ENCODE measurements at regions not wholly inside any gene's neighbourhood (a gene's known extent, or its start where the extent isn't known, plus 50 kb on each side); places are given as distances from the start of the nearest gene placed in this dataset.
"Not testable (repeated sequence)": the region's sequence is repeated elsewhere in the genome, so short reads cannot be mapped to it uniquely, and the experiment has no call there.

- no peak for ATAC-seq
- intact Hi-C loops (cut with DNase I, micrococcal nuclease), result no loop called here
- Mint-ChIP-seq H3K27ac (no peak overlapping the region), H3K27me3 (no peaks in the 10 kb centered on the region), H3K36me3 (ENCODE audit: low read depth) (no peaks in the 10 kb centered on the region), H3K4me1 (no peaks in the 10 kb centered on the region), H3K4me3 (no peak overlapping the region), H3K9me3 (ENCODE audit: low read depth) (peaks cover 10% of the 10 kb centered on the region)
- POLR2A ChIA-PET, result no interaction called here
- CTCF ChIA-PET, result no interaction called here
- DNase-seq, result no peak
Measured at GRCh38 chr17:53219821-53220220, 602.9 kb upstream of the KIF2B start.

DNA sequence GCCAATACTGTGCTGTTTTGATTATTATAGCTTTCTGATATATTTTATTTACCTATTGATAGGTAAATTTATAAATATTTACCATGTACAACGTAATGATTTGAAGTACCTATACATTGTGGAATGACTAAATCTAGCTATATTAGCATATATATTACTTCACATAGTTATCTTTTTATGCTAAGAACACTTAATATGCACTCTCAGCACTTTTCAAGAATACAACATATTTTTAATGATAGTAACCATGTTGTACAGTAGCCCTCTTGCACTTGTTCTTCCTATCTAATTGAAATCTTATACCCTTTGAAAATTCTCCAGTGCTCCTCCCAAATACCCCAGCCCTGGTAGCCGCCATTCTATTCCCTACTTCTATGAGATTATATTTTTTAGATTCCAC is 604.0 kb upstream of the KIF2B start:
- POLR2A ChIA-PET, result no interaction called here
- CTCF ChIA-PET, result interaction anchor here (0.5 kb wide), 1 partner anchor 25 kb away, joined by 3 read pairs; no protein-coding TSS in a partner anchor
- no peak overlapping the region for H3K4me3 Mint-ChIP-seq
- H3K27me3 Mint-ChIP-seq, result no peaks in the 10 kb centered on the region
- H3K36me3 Mint-ChIP-seq (ENCODE audit: low read depth), result no peaks in the 10 kb centered on the region
- DNase-seq (no peak), ATAC-seq (no peak)
- no peaks in the 10 kb centered on the region for H3K4me1 Mint-ChIP-seq
- peaks cover 9% of the 10 kb centered on the region for H3K9me3 Mint-ChIP-seq (ENCODE audit: low read depth)
- H3K27ac Mint-ChIP-seq, result no peak overlapping the region
- intact Hi-C loops (cut with DNase I, micrococcal nuclease), result no loop called here

- intact Hi-C loops (cut with DNase I, micrococcal nuclease), result no loop called here
- CTCF ChIA-PET, result no interaction called here
- H3K36me3 Mint-ChIP-seq (ENCODE audit: low read depth), result no peaks in the 10 kb centered on the region
Measured at GRCh38 chr17:53217311-53217710, 605.4 kb upstream of the KIF2B start.

GRCh38 chr17:53208935-53209334 is 613.8 kb upstream of the KIF2B start:
- POLR2A ChIA-PET; H3K4me3 Mint-ChIP-seq; CTCF ChIA-PET; H3K27ac Mint-ChIP-seq; H3K27me3 Mint-ChIP-seq; H3K9me3 Mint-ChIP-seq (ENCODE audit: low read depth); H3K36me3 Mint-ChIP-seq (ENCODE audit: low read depth); intact Hi-C loops (cut with DNase I, micrococcal nuclease); DNase-seq; ATAC-seq; H3K4me1 Mint-ChIP-seq: not testable (repeated sequence)

More at GRCh38 chr17:53217311-53217710, 605.4 kb upstream of the KIF2B start:
- H3K27me3 Mint-ChIP-seq, result no peaks in the 10 kb centered on the region
- H3K4me1 Mint-ChIP-seq, result no peaks in the 10 kb centered on the region
- DNase-seq, result no peak
- no peak overlapping the region for H3K4me3 Mint-ChIP-seq
- peaks cover 9% of the 10 kb centered on the region for H3K9me3 Mint-ChIP-seq (ENCODE audit: low read depth)
- POLR2A ChIA-PET, result no interaction called here
- ATAC-seq, result no peak
- no peak overlapping the region for H3K27ac Mint-ChIP-seq

DNA sequence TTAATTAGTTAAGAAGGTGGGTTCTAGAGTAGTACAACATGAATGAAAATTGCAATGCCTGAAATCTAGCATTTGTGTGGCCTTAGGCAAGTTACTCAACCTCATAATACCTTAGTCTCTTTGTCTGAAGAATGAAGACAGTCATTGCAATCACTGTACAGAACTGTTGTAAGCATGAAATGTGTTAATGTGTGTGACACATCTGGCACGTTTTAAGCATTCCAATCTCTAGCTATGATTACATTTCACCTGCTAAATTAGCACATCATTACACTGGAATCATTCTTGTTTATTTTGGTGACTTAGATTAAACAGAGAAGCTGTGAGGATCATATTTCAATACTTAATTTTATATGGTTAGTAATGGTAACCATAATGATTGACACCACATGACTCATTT is 629.7 kb upstream of the KIF2B start:
- H3K4me3 Mint-ChIP-seq, result no peak overlapping the region
- H3K9me3 Mint-ChIP-seq (ENCODE audit: low read depth), result no peaks in the 10 kb centered on the region
- no peak overlapping the region for H3K27ac Mint-ChIP-seq
- no peaks in the 10 kb centered on the region for H3K27me3 Mint-ChIP-seq
- no peaks in the 10 kb centered on the region for H3K4me1 Mint-ChIP-seq
- intact Hi-C loops (cut with DNase I, micrococcal nuclease), result no loop called here
- ChIA-PET POLR2A (no interaction called here), CTCF (no interaction called here)
- ATAC-seq (no peak), DNase-seq (no peak)
- H3K36me3 Mint-ChIP-seq (ENCODE audit: low read depth), result no peaks in the 10 kb centered on the region

DNA sequence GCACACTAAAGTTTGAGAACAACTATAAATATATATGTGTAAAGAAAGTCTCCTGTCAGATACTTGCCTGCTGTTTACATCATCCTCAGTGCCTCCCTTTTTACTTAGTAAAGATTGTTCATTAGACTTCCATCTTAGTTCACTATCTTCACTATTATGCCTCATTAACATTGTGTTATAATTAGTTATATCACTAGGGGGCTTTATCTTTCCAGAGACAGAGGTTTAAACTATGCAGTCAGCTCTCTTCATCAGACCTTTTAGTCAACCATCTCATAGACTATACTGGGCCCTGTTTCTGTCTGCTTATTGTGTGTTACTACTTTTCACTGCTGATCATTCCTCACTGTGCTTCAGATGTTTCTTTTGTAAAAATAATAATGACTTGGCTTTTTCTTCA is 630.8 kb upstream of the KIF2B start:
- ATAC-seq, result no peak
- H3K4me1 Mint-ChIP-seq, result no peaks in the 10 kb centered on the region
- ChIA-PET CTCF (no interaction called here), POLR2A (no interaction called here)
- H3K9me3 Mint-ChIP-seq (ENCODE audit: low read depth), result no peaks in the 10 kb centered on the region
- no peaks in the 10 kb centered on the region for H3K27me3 Mint-ChIP-seq
- no peak overlapping the region for H3K27ac Mint-ChIP-seq
- no peak overlapping the region for H3K4me3 Mint-ChIP-seq
- intact Hi-C loops (cut with DNase I, micrococcal nuclease), result no loop called here
- DNase-seq, result no peak
- H3K36me3 Mint-ChIP-seq (ENCODE audit: low read depth), result no peaks in the 10 kb centered on the region

DNA sequence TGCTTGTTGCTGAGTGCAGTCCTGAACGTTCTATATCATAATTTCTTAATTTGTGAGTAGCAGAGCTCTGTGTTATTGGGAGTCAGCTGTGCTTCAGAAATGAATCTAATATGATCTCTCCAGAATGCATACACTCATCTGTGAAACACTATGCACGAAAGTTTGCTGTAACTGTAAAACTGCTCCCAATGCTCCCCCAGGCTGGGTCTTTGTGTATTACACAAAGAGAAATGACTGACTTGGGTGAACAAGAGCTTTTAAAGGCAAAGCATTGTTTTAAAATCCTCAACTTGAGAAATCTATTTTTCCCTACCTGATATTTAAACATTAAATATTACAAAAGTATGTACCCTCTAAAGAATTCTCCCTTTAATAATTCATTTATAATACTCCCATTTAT is 636.7 kb upstream of the KIF2B start:
- intact Hi-C loops (cut with DNase I, micrococcal nuclease), result no loop called here
- Mint-ChIP-seq H3K9me3 (ENCODE audit: low read depth) (peaks cover 16% of the 10 kb centered on the region), H3K36me3 (ENCODE audit: low read depth) (no peaks in the 10 kb centered on the region), H3K4me1 (no peaks in the 10 kb centered on the region), H3K4me3 (no peak overlapping the region), H3K27me3 (no peaks in the 10 kb centered on the region), H3K27ac (no peak overlapping the region)
- ATAC-seq, result no peak
- no peak for DNase-seq
- POLR2A ChIA-PET, result no interaction called here
- CTCF ChIA-PET, result no interaction called here

DNA sequence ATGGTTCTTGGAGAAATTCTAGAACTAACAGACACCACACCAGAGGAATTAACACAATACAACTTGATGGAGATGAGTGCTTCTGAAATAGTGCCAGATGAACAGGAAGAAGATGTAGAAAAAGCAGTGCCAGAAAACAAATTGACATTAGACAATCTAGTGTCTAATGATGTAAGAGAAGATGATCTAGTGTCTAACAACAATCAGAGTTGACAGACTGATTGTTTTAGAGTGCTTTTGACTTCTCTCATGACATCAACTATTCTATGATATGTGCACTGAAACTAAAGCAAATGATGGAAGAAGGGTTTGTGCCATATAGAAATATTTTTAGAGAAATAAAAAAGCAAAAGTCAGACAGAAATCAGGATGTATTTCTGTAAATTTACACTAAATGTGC is 646.1 kb upstream of the KIF2B start:
- no peaks in the 10 kb centered on the region for H3K27me3 Mint-ChIP-seq
- no peaks in the 10 kb centered on the region for H3K4me1 Mint-ChIP-seq
- DNase-seq (no peak), ATAC-seq (no peak)
- no peaks in the 10 kb centered on the region for H3K36me3 Mint-ChIP-seq (ENCODE audit: low read depth)
- intact Hi-C loops (cut with DNase I, micrococcal nuclease), result no loop called here
- CTCF ChIA-PET, result no interaction called here
- POLR2A ChIA-PET, result no interaction called here
- no peak overlapping the region for H3K4me3 Mint-ChIP-seq
- no peak overlapping the region for H3K27ac Mint-ChIP-seq
- H3K9me3 Mint-ChIP-seq (ENCODE audit: low read depth), result peaks cover 6% of the 10 kb centered on the region

- Mint-ChIP-seq H3K4me1 (no peaks in the 10 kb centered on the region), H3K9me3 (ENCODE audit: low read depth) (peaks cover 7% of the 10 kb centered on the region), H3K27ac (no peak overlapping the region), H3K27me3 (no peaks in the 10 kb centered on the region), H3K4me3 (no peak overlapping the region), H3K36me3 (ENCODE audit: low read depth) (no peaks in the 10 kb centered on the region)
- ChIA-PET CTCF (no interaction called here), POLR2A (no interaction called here)
- ATAC-seq, result no peak
- DNase-seq, result no peak
- intact Hi-C loops (cut with DNase I, micrococcal nuclease), result no loop called here
Measured at GRCh38 chr17:53168413-53168812, 654.3 kb upstream of the KIF2B start.

GRCh38 chr17:53166731-53167130 is 656.0 kb upstream of the KIF2B start:
- H3K9me3 Mint-ChIP-seq (ENCODE audit: low read depth), result peaks cover 9% of the 10 kb centered on the region
- ChIA-PET CTCF (no interaction called here), POLR2A (no interaction called here)
- H3K4me1 Mint-ChIP-seq, result no peaks in the 10 kb centered on the region
- no peak overlapping the region for H3K27ac Mint-ChIP-seq
- intact Hi-C loops (cut with DNase I, micrococcal nuclease), result no loop called here
- no peak for DNase-seq
- H3K27me3 Mint-ChIP-seq, result no peaks in the 10 kb centered on the region
- no peak for ATAC-seq
- H3K4me3 Mint-ChIP-seq, result no peak overlapping the region
- H3K36me3 Mint-ChIP-seq (ENCODE audit: low read depth), result no peaks in the 10 kb centered on the region

- no peak overlapping the region for H3K4me3 Mint-ChIP-seq
- POLR2A ChIA-PET, result no interaction called here
Measured at GRCh38 chr17:53150101-53150698, 672.5 kb upstream of the KIF2B start.

DNA sequence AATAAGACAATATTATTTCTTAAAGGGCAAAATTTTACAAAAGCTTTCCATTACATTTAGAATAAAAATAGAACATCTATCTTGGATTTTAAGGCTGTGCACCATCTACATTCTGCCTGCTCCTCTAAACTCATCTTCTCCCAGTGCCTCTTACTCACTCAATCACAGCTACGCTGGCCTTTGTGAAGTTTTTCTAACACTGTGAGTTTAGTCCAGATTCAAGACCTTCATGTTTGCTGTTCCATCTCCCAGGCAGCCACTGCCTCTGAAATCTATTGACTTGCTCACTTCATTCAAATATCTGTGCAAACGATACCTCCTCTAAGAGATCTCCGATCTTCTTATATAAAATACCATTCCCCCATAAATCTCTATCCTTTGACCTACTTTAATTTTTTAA is 673.4 kb upstream of the KIF2B start:
- H3K4me1 Mint-ChIP-seq, result no peaks in the 10 kb centered on the region
- no peaks in the 10 kb centered on the region for H3K27me3 Mint-ChIP-seq
- intact Hi-C loops (cut with DNase I, micrococcal nuclease), result no loop called here
- no peak overlapping the region for H3K4me3 Mint-ChIP-seq
- POLR2A ChIA-PET, result no interaction called here
- DNase-seq, result no peak
- H3K9me3 Mint-ChIP-seq (ENCODE audit: low read depth), result no peaks in the 10 kb centered on the region
- CTCF ChIA-PET, result no interaction called here
- no peak overlapping the region for H3K27ac Mint-ChIP-seq
- ATAC-seq, result no peak
- H3K36me3 Mint-ChIP-seq (ENCODE audit: low read depth), result no peaks in the 10 kb centered on the region

More at GRCh38 chr17:53150101-53150698, 672.5 kb upstream of the KIF2B start:
- Mint-ChIP-seq H3K9me3 (ENCODE audit: low read depth) (no peaks in the 10 kb centered on the region), H3K27me3 (no peaks in the 10 kb centered on the region), H3K27ac (no peak overlapping the region), H3K36me3 (ENCODE audit: low read depth) (no peaks in the 10 kb centered on the region), H3K4me1 (no peaks in the 10 kb centered on the region)
- CTCF ChIA-PET, result no interaction called here
- intact Hi-C loops (cut with DNase I, micrococcal nuclease), result no loop called here
- ATAC-seq, result no peak
- DNase-seq, result no peak

DNA sequence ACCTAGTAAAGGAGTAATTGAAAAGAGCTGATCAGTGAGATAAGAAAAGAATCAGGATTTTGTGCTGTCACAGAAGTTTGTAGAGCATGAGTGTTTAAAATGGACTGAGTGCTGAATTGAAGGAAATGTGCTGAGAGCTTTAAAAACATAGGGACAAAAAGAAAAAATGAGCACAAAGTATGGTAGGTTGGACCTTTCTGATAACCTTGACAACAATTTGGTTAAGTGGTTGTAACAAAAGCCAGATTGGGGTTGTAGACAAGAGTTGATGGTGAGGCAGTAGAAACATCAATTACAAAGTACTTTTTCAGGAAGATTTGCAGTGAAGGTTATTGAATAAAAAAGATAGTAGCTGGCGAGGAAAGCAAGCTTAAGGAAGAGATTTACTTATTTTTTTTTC is 674.7 kb upstream of the KIF2B start:
- DNase-seq, result no peak
- H3K4me1 Mint-ChIP-seq, result no peaks in the 10 kb centered on the region
- intact Hi-C loops (cut with DNase I, micrococcal nuclease), result no loop called here
- ChIA-PET CTCF (no interaction called here), POLR2A (no interaction called here)
- H3K4me3 Mint-ChIP-seq, result no peak overlapping the region
- H3K27ac Mint-ChIP-seq, result no peak overlapping the region
- no peaks in the 10 kb centered on the region for H3K27me3 Mint-ChIP-seq
- no peaks in the 10 kb centered on the region for H3K9me3 Mint-ChIP-seq (ENCODE audit: low read depth)
- H3K36me3 Mint-ChIP-seq (ENCODE audit: low read depth), result no peaks in the 10 kb centered on the region
- no peak for ATAC-seq
